ENCODE measurements at regions not wholly inside any gene's neighbourhood (a gene's known extent, or its start where the extent isn't known, plus 50 kb on each side); places are given as distances from the start of the nearest gene placed in this dataset.
"Not testable (repeated sequence)": the region's sequence is repeated elsewhere in the genome, so short reads cannot be mapped to it uniquely, and the experiment has no call there.

GRCh38 chr7:25602730-25603426 lies 374.6 kb upstream of the NPVF start:
- not testable (repeated sequence) for DNase-seq

- not testable (repeated sequence) for DNase-seq
Measured at GRCh38 chr7:25603427-25603740, 375.1 kb upstream of the NPVF start.

- no peak for DNase-seq
Measured at GRCh38 chr7:25611196-25611595, 382.9 kb upstream of the NPVF start.

GRCh38 chr7:25613912-25614311 lies 385.6 kb upstream of the NPVF start:
- no peak for DNase-seq

- DNase-seq: no peak
Measured at GRCh38 chr7:25614415-25614814, 386.1 kb upstream of the NPVF start.

GRCh38 chr7:25615003-25615402 lies 386.7 kb upstream of the NPVF start:
- DNase-seq: no peak

GRCh38 chr7:25615593-25615992 lies 387.3 kb upstream of the NPVF start:
- DNase-seq: no peak

- no peak for DNase-seq
Measured at GRCh38 chr7:25617214-25617613, 388.9 kb upstream of the NPVF start.

GRCh38 chr7:25617673-25618072 lies 389.4 kb upstream of the NPVF start:
- no peak for DNase-seq

GRCh38 chr7:25619381-25619780 lies 391.1 kb upstream of the NPVF start:
- DNase-seq: no peak

GRCh38 chr7:25619963-25620799 lies 391.9 kb upstream of the NPVF start:
- DNase-seq: no peak

GRCh38 chr7:25621993-25622392 lies 393.7 kb upstream of the NPVF start:
- no peak for DNase-seq

- DNase-seq: no peak
Measured at GRCh38 chr7:25622695-25623094, 394.4 kb upstream of the NPVF start.

- no peak for DNase-seq
Measured at GRCh38 chr7:25624051-25624450, 395.8 kb upstream of the NPVF start.

- DNase-seq: no peak
Measured at GRCh38 chr7:25624833-25625232, 396.5 kb upstream of the NPVF start.

GRCh38 chr7:25625306-25625992 lies 397.2 kb upstream of the NPVF start:
- no peak for DNase-seq

GRCh38 chr7:25626451-25627131 lies 398.3 kb upstream of the NPVF start:
- DNase-seq: no peak

- DNase-seq: no peak
Measured at GRCh38 chr7:25628446-25628845, 400.2 kb upstream of the NPVF start.

GRCh38 chr7:25632616-25633015 lies 404.3 kb upstream of the NPVF start:
- no peak for DNase-seq

GRCh38 chr7:25633426-25634036 lies 405.2 kb upstream of the NPVF start:
- no peak for DNase-seq

GRCh38 chr7:25636168-25636567 lies 407.9 kb upstream of the NPVF start:
- no peak for DNase-seq

GRCh38 chr7:25636871-25637283 lies 408.6 kb upstream of the NPVF start:
- no peak for DNase-seq

- DNase-seq: no peak
Measured at GRCh38 chr7:25638068-25638467, 409.8 kb upstream of the NPVF start.

Data from NCI-H2107 (cell line).